Natural killer cell (primary cell): ENCODE measurements at regions not wholly inside any gene's neighbourhood (a gene's known extent, or its start where the extent isn't known, plus 50 kb on each side); places are given as distances from the start of the nearest gene placed in this dataset.

ENCODE experiments used
- ATAC-seq, 3 donors: fragments of 150-1000 bp in 2 of 3; fragments of 200-7000 bp in 1 of 3; cut with Tn5 transposase; 1 replicate in 1 of 3; 2 replicates in 2 of 3; pipeline ENCODE4 v1.10.0; 2021; ENCODE audit warnings: mild to moderate bottlenecking in 2 of 3, moderate library complexity in 2 of 3
- DNase-seq, 2 donors: peaks; one replicate each; pipeline versions ENCODE4 v3.0.0 to v3.0.0-alpha.2; 2013 to 2021; ENCODE audit warnings: mixed read lengths in 1 of 2
- H3K27ac ChIP-seq: one replicate; pipeline ENCODE4 v1.5.1; 2013; ENCODE audit warnings: mild to moderate bottlenecking, low read length
- H3K27me3 ChIP-seq: one replicate; pipeline ENCODE4 v1.6.1; 2013; ENCODE audit warnings: low read length; ENCODE audit not compliant: control insufficient read depth, insufficient read depth
- H3K36me3 ChIP-seq: one replicate; pipeline ENCODE4 v1.6.1; 2013; ENCODE audit warnings: low read length; ENCODE audit not compliant: control insufficient read depth, insufficient read depth
- H3K4me1 ChIP-seq: one replicate; pipeline ENCODE4 v1.6.1; 2013; ENCODE audit warnings: low read length; ENCODE audit not compliant: control insufficient read depth, insufficient read depth
- H3K4me3 ChIP-seq: one replicate; pipeline ENCODE4 v1.5.1; 2013; ENCODE audit warnings: low read length
- H3K9me3 ChIP-seq: one replicate; pipeline ENCODE4 v1.6.1; 2013; ENCODE audit warnings: low read length; ENCODE audit not compliant: control insufficient read depth, insufficient read depth
- H3K27ac Mint-ChIP-seq, 2 donors: one replicate each; pipeline ENCODE4 v1.8.0; 2022; ENCODE audit warnings: mild to moderate bottlenecking in 2 of 2, mixed read lengths in 2 of 2, moderate library complexity in 1 of 2
- H3K27me3 Mint-ChIP-seq, 2 donors: one replicate each; pipeline ENCODE4 v1.8.0; 2022; ENCODE audit warnings: low read depth in 2 of 2, mixed read lengths in 2 of 2
- H3K36me3 Mint-ChIP-seq: one replicate; pipeline ENCODE4 v1.8.0; 2022; ENCODE audit warnings: mixed read lengths
- H3K4me1 Mint-ChIP-seq, 2 donors: one replicate each; pipeline ENCODE4 v1.8.0; 2022; ENCODE audit warnings: mixed read lengths in 2 of 2
- H3K4me3 Mint-ChIP-seq: one replicate; pipeline ENCODE4 v1.8.0; 2022; ENCODE audit warnings: mild to moderate bottlenecking, moderate library complexity, mixed read lengths
- H3K9me3 Mint-ChIP-seq, 2 donors: one replicate each; pipeline ENCODE4 v1.8.0; 2022; ENCODE audit warnings: mixed read lengths in 2 of 2
- WGBS: methylation state at CpG from one replicate; pipeline ENCODE4 v1.1.7; 2013; ENCODE audit warnings: missing lambda C conversion rate; ENCODE audit not compliant: insufficient coverage; 5-methylcytosine and 5-hydroxymethylcytosine counted together
- intact Hi-C: fragments of 100-400 bp; cut with micrococcal nuclease; formaldehyde crosslinking; loops from one replicate; pipeline ENCODE4 v1.14.2; 2022
- TF ChIP-seq, protein P1 (sequence below): fragments of 200-600 bp; IDR thresholded peaks from one replicate; pipeline ENCODE4 v1.8.0; 2022; ENCODE audit warnings: antibody characterized with exemption

DNA sequence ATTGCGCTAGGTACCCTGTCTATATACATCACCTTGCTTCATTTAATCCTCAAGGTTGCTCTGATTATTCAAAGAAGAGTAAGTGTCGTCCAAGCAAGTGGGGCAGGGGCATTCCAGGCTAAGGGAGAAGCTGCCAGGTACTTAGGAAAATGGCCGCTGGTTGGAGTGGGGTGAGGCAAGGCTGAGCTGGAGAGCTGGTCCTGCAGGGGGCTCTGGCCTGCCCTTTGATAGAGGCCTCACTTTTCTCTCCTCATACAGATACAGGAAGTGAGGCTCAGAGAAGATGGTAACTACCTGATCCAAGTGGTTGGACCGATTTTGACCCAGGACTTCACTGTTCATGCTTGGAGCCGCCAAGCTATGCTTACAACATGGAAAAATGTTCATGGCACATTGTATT lies 86.9 kb upstream of the ZBTB40 start:
- H3K27me3 ChIP-seq: no peaks in the 10 kb centered on the region
- no peak for DNase-seq
- Mint-ChIP-seq H3K27ac (no peak overlapping the region), H3K4me3 (no peak overlapping the region), H3K4me1 (no peaks in the 10 kb centered on the region), H3K9me3 (no peaks in the 10 kb centered on the region), H3K27me3 (peaks cover 21% of the 10 kb centered on the region in 2 donors), H3K36me3 (no peaks in the 10 kb centered on the region)
- 81% methylated on average over 5 of the region's 5 CpGs for WGBS
- H3K36me3 ChIP-seq: no peaks in the 10 kb centered on the region
- ATAC-seq: no peak
- H3K9me3 ChIP-seq: no peaks in the 10 kb centered on the region
- H3K27ac ChIP-seq: no peak overlapping the region
- TF ChIP-seq, protein P1, sequence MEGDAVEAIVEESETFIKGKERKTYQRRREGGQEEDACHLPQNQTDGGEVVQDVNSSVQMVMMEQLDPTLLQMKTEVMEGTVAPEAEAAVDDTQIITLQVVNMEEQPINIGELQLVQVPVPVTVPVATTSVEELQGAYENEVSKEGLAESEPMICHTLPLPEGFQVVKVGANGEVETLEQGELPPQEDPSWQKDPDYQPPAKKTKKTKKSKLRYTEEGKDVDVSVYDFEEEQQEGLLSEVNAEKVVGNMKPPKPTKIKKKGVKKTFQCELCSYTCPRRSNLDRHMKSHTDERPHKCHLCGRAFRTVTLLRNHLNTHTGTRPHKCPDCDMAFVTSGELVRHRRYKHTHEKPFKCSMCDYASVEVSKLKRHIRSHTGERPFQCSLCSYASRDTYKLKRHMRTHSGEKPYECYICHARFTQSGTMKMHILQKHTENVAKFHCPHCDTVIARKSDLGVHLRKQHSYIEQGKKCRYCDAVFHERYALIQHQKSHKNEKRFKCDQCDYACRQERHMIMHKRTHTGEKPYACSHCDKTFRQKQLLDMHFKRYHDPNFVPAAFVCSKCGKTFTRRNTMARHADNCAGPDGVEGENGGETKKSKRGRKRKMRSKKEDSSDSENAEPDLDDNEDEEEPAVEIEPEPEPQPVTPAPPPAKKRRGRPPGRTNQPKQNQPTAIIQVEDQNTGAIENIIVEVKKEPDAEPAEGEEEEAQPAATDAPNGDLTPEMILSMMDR: no peak
- no peak overlapping the region for H3K4me3 ChIP-seq
- no peaks in the 10 kb centered on the region for H3K4me1 ChIP-seq
- intact Hi-C loops: no loop called here

DNA sequence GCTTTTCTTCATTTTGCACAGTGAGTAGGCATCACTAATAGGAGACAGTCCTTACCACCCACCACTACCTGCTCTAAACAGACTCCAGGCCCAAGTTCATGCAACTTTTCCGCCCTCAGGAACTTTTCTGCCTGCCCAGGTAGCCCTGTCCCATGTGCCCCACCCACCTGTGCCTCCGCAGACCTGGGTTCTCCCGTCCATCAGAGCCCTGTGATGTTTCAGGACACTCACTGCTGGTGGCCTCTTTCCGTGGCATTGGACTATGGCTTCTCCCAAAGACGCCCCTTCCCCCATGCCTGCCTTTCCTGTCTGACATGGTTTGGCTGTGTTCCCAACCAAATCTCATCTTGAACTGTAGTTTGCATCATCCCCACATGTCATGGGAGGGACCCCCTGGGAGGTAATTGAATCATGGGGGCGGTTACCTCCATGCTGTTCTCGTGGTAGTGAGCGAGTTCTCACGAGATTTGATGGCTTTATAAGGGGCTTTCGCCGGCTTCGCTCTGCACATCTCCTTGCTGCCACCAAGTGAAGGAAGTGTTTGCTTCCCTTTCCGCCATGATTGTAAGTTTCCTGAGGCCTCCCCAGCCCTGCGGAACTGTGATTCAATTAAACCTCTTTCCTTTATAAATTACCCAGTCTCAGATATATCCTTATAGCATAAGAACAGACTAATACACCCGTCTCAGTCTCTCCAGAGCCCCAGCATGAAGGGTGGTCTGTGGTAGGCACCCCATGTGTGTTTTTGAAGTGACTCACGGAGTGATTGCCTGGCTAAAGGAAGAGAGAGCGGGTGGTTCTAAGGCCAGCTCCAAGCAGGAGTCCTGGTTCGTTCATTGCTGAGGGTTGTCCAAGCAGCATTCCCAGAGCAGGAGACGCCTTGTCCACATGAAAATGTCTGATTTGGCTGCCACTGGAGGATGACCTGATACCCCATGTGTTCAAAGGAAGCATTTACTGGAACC lies 86.0 kb upstream of the ZBTB40 start:
- H3K9me3 Mint-ChIP-seq: no peaks in the 10 kb centered on the region
- H3K4me1 ChIP-seq: no peaks in the 10 kb centered on the region
- H3K4me3 ChIP-seq: no peak overlapping the region
- ATAC-seq (no peak), DNase-seq (no peak)
- no peaks in the 10 kb centered on the region for H3K36me3 ChIP-seq
- no peaks in the 10 kb centered on the region for H3K27me3 ChIP-seq
- TF ChIP-seq, protein P1: no peak
- no peak overlapping the region for H3K4me3 Mint-ChIP-seq
- H3K36me3 Mint-ChIP-seq: no peaks in the 10 kb centered on the region
- no peak overlapping the region for H3K27ac Mint-ChIP-seq
- peaks cover 17 to 19% of the 10 kb centered on the region in 2 donors for H3K27me3 Mint-ChIP-seq
- no peaks in the 10 kb centered on the region for H3K4me1 Mint-ChIP-seq
- no peaks in the 10 kb centered on the region for H3K9me3 ChIP-seq
- no peak overlapping the region for H3K27ac ChIP-seq
- 79% methylated on average over 19 of the region's 19 CpGs for WGBS
- intact Hi-C loops: no loop called here

DNA sequence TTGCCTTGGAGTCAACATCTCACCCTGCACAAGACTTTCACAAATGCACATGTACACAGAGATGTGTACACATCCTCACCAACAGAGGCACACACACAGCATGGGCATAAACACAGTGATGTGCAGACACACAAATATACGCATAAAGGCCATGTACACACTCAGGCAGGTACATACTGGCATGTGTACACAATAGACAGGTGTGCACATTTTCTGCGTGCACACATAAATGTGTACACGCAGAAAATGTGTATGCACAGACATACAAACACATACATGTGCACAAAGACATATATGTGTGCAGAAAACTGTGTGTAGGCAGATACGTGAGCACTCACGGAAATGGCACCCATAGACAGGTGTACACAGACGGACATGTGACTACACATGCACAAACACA lies 85.3 kb upstream of the ZBTB40 start:
- Mint-ChIP-seq H3K27ac (no peak overlapping the region), H3K36me3 (no peaks in the 10 kb centered on the region), H3K27me3 (peaks cover 15 to 18% of the 10 kb centered on the region in 2 donors), H3K9me3 (no peaks in the 10 kb centered on the region), H3K4me3 (no peak overlapping the region), H3K4me1 (no peaks in the 10 kb centered on the region)
- TF ChIP-seq, protein P1: no peak
- Histone ChIP-seq H3K36me3 (no peaks in the 10 kb centered on the region), H3K27me3 (no peaks in the 10 kb centered on the region), H3K4me1 (no peaks in the 10 kb centered on the region), H3K4me3 (no peak overlapping the region), H3K27ac (no peak overlapping the region), H3K9me3 (no peaks in the 10 kb centered on the region)
- ATAC-seq: no peak
- WGBS: 92% methylated on average over 6 of the region's 6 CpGs
- intact Hi-C loops: no loop called here
- no peak for DNase-seq
